Ishikawa (cell line): ENCODE measurements at regions not wholly inside any gene's neighbourhood (a gene's known extent, or its start where the extent isn't known, plus 50 kb on each side); places are given as distances from the start of the nearest gene placed in this dataset.

Experiments used
- CEBPB ChIP-seq: IDR thresholded peaks from 2 replicates; pipeline ENCODE4 v1.6.1; 2012
- CREB1 ChIP-seq: IDR thresholded peaks from 2 replicates; pipeline ENCODE4 v1.6.1; 2012; ENCODE audit warnings: low read depth
- EGR1 ChIP-seq: IDR thresholded peaks from 2 replicates; pipeline ENCODE4 v1.6.1; 2012
- EP300 ChIP-seq: IDR thresholded peaks from 2 replicates; pipeline ENCODE4 v1.6.1; 2012; ENCODE audit warnings: borderline replicate concordance
- FOXM1 ChIP-seq: IDR thresholded peaks from 2 replicates; pipeline ENCODE4 v1.6.1; 2012; ENCODE audit warnings: low read depth, borderline replicate concordance
- MAX ChIP-seq: IDR thresholded peaks from 2 replicates; pipeline ENCODE4 v1.6.1; 2012
- NFIC ChIP-seq: IDR thresholded peaks from 2 replicates; pipeline ENCODE4 v1.6.1; 2012
- RAD21 ChIP-seq: IDR thresholded peaks from 2 replicates; pipeline ENCODE4 v1.6.1; 2012; ENCODE audit warnings: low read depth
- REST ChIP-seq: IDR thresholded peaks from 2 replicates; pipeline ENCODE4 v1.6.1; 2012; ENCODE audit warnings: low read depth, mild to moderate bottlenecking
- TAF1 ChIP-seq: IDR thresholded peaks from 2 replicates; pipeline ENCODE4 v1.6.1; 2012; ENCODE audit warnings: low read depth, mild to moderate bottlenecking
- TCF12 ChIP-seq: IDR thresholded peaks from 2 replicates; pipeline ENCODE4 v1.6.1; 2012; ENCODE audit warnings: low read depth
- TEAD4 ChIP-seq: IDR thresholded peaks from 2 replicates; pipeline ENCODE4 v1.6.1; 2012
- YY1 ChIP-seq: IDR thresholded peaks from 2 replicates; pipeline ENCODE4 v1.6.1; 2012; ENCODE audit warnings: low read depth
- ZBTB7A ChIP-seq: IDR thresholded peaks from 2 replicates; pipeline ENCODE4 v1.6.1; 2012; ENCODE audit warnings: low read depth
- TF ChIP-seq, protein P1 (sequence below): IDR thresholded peaks from 2 replicates; pipeline ENCODE4 v1.6.1; 2012

GRCh38 chr20:60306105-60306504 lies 347.9 kb downstream of the CDH26 start:
- no peak for TF ChIP-seq MAX
- TF ChIP-seq CEBPB: no peak
- no peak for TF ChIP-seq TEAD4
- no peak for TF ChIP-seq YY1
- TF ChIP-seq TAF1: no peak
- TF ChIP-seq ZBTB7A: no peak
- no peak for TF ChIP-seq CREB1
- TF ChIP-seq RAD21: no peak
- no peak for TF ChIP-seq NFIC
- TF ChIP-seq EGR1: no peak
- no peak for TF ChIP-seq TCF12
- no peak for TF ChIP-seq REST
- TF ChIP-seq, protein P1, sequence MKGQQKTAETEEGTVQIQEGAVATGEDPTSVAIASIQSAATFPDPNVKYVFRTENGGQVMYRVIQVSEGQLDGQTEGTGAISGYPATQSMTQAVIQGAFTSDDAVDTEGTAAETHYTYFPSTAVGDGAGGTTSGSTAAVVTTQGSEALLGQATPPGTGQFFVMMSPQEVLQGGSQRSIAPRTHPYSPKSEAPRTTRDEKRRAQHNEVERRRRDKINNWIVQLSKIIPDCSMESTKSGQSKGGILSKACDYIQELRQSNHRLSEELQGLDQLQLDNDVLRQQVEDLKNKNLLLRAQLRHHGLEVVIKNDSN: no peak
- TF ChIP-seq FOXM1: no peak
- TF ChIP-seq EP300: no peak

GRCh38 chr20:60306551-60306950 lies 348.3 kb downstream of the CDH26 start:
- TF ChIP-seq CREB1: no peak
- TF ChIP-seq TCF12: no peak
- TF ChIP-seq FOXM1: no peak
- TF ChIP-seq REST: no peak
- TF ChIP-seq RAD21: no peak
- TF ChIP-seq ZBTB7A: no peak
- TF ChIP-seq CEBPB: no peak
- no peak for TF ChIP-seq YY1

DNA sequence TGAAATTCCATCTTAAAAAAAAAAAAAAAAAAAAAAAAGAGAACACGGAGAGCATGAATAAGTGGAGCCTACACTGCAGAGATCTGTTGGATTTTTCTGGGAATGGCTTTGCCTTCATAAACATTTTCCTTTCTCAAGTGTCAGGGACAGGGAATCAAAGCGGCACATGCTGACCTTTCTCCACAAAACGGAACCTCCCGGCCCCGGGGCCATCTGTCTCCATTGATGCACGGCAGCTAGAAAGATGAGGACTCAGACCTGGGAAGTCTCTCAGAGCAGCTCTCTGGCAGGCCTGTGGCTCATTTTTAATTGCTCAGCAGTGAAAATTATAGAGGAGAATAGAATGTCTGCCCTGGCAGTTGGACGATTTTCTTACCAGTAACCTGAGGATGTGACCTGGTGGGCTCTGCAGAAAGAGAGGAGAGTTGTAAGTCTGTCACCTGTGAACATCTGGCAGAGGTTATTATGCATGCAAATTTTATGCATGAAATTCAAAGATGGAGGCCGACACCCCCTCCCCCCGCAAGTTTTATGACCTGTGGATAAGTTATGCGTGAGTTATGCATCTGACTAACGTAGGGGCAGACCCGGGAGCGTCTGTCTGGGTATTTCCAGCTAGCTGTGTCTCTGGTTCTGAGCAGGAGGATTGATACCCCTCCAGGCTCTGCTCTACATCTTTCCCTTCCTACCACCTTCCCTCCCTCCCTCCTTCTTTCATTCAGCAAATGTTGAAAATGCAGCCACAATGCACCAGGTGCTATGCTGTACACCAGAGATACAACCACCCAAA lies 352.5 kb downstream of the CDH26 start:
- TF ChIP-seq TCF12 (no peak), YY1 (no peak), RAD21 (no peak)

GRCh38 chr20:60313191-60313590 lies 355.0 kb downstream of the CDH26 start:
- TF ChIP-seq, protein P1: no peak
- TF ChIP-seq EGR1 (no peak), FOXM1 (no peak), ZBTB7A (no peak), REST (no peak), YY1 (no peak), NFIC (no peak), MAX (no peak), EP300 (no peak), TAF1 (no peak)

- TF ChIP-seq, protein P1: no peak
- TF ChIP-seq YY1 (no peak), EP300 (no peak), CEBPB (no peak), REST (no peak), EGR1 (no peak), TAF1 (no peak), FOXM1 (no peak), RAD21 (no peak), NFIC (no peak), MAX (no peak), CREB1 (no peak), TEAD4 (no peak)
These were observed 355.4 kb downstream of the CDH26 start for GRCh38 chr20:60313614-60314013.
